WTC11 (cell line): ENCODE measurements at regions not wholly inside any gene's neighbourhood (a gene's known extent, or its start where the extent isn't known, plus 50 kb on each side); places are given as distances from the start of the nearest gene placed in this dataset.

Source experiments
- ATAC-seq: fragments of 200-7000 bp; cut with Tn5 transposase; 2 replicates; pipeline ENCODE4 v1.10.0; 2021; ENCODE audit warnings: mild to moderate bottlenecking, moderate library complexity
- CTCF ChIA-PET: fragments of 300-600 bp; sonication (Branson Sonifier 250); formaldehyde crosslinking; loops from one replicate; lab custom pipeline; 2021; ENCODE audit warnings: antibody characterized with exemption; lab: Charles Lee
- POLR2A ChIA-PET: fragments of 350-600 bp; sonication (Branson Sonifier 250); formaldehyde crosslinking; loops from one replicate; lab custom pipeline; 2021; ENCODE audit warnings: antibody characterized with exemption; lab: Charles Lee
- DNase-seq: peaks from one replicate; pipeline ENCODE4 v3.0.0; 2021; ENCODE audit warnings: low spot score
- H3K27ac Mint-ChIP-seq: 2 replicates; pipeline ENCODE4 v1.8.0; 2021; ENCODE audit warnings: mixed read lengths
- H3K27me3 Mint-ChIP-seq: 2 replicates; pipeline ENCODE4 v1.8.0; 2021; ENCODE audit warnings: low read depth, mild to moderate bottlenecking, moderate library complexity, mixed read lengths
- H3K36me3 Mint-ChIP-seq: 2 replicates; pipeline ENCODE4 v1.8.0; 2021; ENCODE audit warnings: mixed read lengths
- H3K4me1 Mint-ChIP-seq: 2 replicates; pipeline ENCODE4 v1.8.0; 2022; ENCODE audit warnings: mixed read lengths
- H3K4me3 Mint-ChIP-seq: 2 replicates; pipeline ENCODE4 v1.8.0; 2021; ENCODE audit warnings: mild to moderate bottlenecking, moderate library complexity, mixed read lengths
- H3K9me3 Mint-ChIP-seq: 2 replicates; pipeline ENCODE4 v1.8.0; 2021; ENCODE audit warnings: mixed read lengths
- ATF3 ChIP-seq: sonication (generic); formaldehyde crosslinking; conservative IDR thresholded peaks from 2 replicates; pipeline ENCODE4 v1.8.1; 2022; ENCODE audit warnings: mild to moderate bottlenecking, missing genetic modification reagents
- CREM ChIP-seq: sonication (generic); formaldehyde crosslinking; IDR thresholded peaks from 2 replicates; pipeline ENCODE4 v1.8.1; 2022; ENCODE audit warnings: mild to moderate bottlenecking, missing genetic modification reagents, moderate library complexity
- E2F5 ChIP-seq: sonication (generic); formaldehyde crosslinking; IDR thresholded peaks from 2 replicates; pipeline ENCODE4 v1.8.1; 2022; ENCODE audit warnings: mild to moderate bottlenecking, moderate library complexity, missing genetic modification reagents
- HMGA2 ChIP-seq: fragments of 250-450 bp; sonication (Bioruptor Pico); IDR thresholded peaks from 2 replicates; pipeline ENCODE4 v1.4.0; 2021; ENCODE audit warnings: mild to moderate bottlenecking, moderate library complexity
- HMGXB4 ChIP-seq: sonication (generic); formaldehyde crosslinking; IDR thresholded peaks from 2 replicates; pipeline ENCODE4 v1.8.1; 2023; ENCODE audit warnings: mild to moderate bottlenecking, moderate library complexity, missing genetic modification reagents
- IRF2 ChIP-seq: sonication (generic); formaldehyde crosslinking; IDR thresholded peaks from 2 replicates; pipeline ENCODE4 v1.8.0; 2022; ENCODE audit warnings: low read depth, missing genetic modification reagents, borderline replicate concordance
- MAX ChIP-seq: sonication (generic); formaldehyde crosslinking; IDR thresholded peaks from 2 replicates; pipeline ENCODE4 v1.8.0; 2022; ENCODE audit warnings: mild to moderate bottlenecking, missing genetic modification reagents
- MLX ChIP-seq: sonication (generic); formaldehyde crosslinking; IDR thresholded peaks from 2 replicates; pipeline ENCODE4 v1.8.1; 2023; ENCODE audit warnings: mild to moderate bottlenecking, missing genetic modification reagents, moderate library complexity
- NR2C2 ChIP-seq: sonication (generic); formaldehyde crosslinking; IDR thresholded peaks from 2 replicates; pipeline ENCODE4 v1.8.0; 2022; ENCODE audit warnings: mild to moderate bottlenecking, missing genetic modification reagents
- PRRX2 ChIP-seq: fragments of 250-450 bp; sonication (Bioruptor Pico); IDR thresholded peaks from 2 replicates; pipeline ENCODE4 v1.8.0; 2021; ENCODE audit warnings: mild to moderate bottlenecking
- RORB ChIP-seq: fragments of 250-450 bp; sonication (Bioruptor Pico); IDR thresholded peaks from 2 replicates; pipeline ENCODE4 v1.9.0; 2021; ENCODE audit warnings: mild to moderate bottlenecking
- SP1 ChIP-seq: sonication (generic); formaldehyde crosslinking; conservative IDR thresholded peaks from 2 replicates; pipeline ENCODE4 v1.8.1; 2022; ENCODE audit warnings: missing genetic modification reagents
- STAT6 ChIP-seq: sonication (generic); formaldehyde crosslinking; conservative IDR thresholded peaks from 2 replicates; pipeline ENCODE4 v1.8.1; 2023; ENCODE audit warnings: mild to moderate bottlenecking, low read depth, missing genetic modification reagents, moderate library complexity
- ZBTB21 ChIP-seq: sonication (generic); formaldehyde crosslinking; IDR thresholded peaks from 2 replicates; pipeline ENCODE4 v1.8.1; 2023; ENCODE audit warnings: mild to moderate bottlenecking, missing genetic modification reagents, borderline replicate concordance
- ZNF121 ChIP-seq: sonication (generic); formaldehyde crosslinking; IDR thresholded peaks from 2 replicates; pipeline ENCODE4 v1.8.0; 2023; ENCODE audit warnings: missing genetic modification reagents
- ZNF219 ChIP-seq: sonication (generic); formaldehyde crosslinking; IDR thresholded peaks from 2 replicates; pipeline ENCODE4 v1.8.0; 2023; ENCODE audit warnings: missing genetic modification reagents, mild to moderate bottlenecking, borderline replicate concordance
- ZNF423 ChIP-seq: fragments of 250-450 bp; sonication (Bioruptor Pico); IDR thresholded peaks from 2 replicates; pipeline ENCODE4 v2.1.2; 2022; ENCODE audit warnings: mild to moderate bottlenecking, moderate library complexity

GRCh38 chr1:10897321-10897980 lies 101.0 kb upstream of the CASZ1 start:
- POLR2A ChIA-PET = interaction anchor here (0.7 kb wide), 1 partner anchor 889 kb away, joined by 3 read pairs; no protein-coding TSS in a partner anchor
- ATAC-seq (no peak), DNase-seq (no peak)
- H3K9me3 Mint-ChIP-seq = no peaks in the 10 kb centered on the region
- no peak overlapping the region for H3K4me3 Mint-ChIP-seq
- peaks cover 31% of the 10 kb centered on the region for H3K4me1 Mint-ChIP-seq
- H3K27ac Mint-ChIP-seq = no peak overlapping the region; the same call in 1 of the 2 replicates
- CTCF ChIA-PET = interaction anchor here (0.6 to 1.3 kb wide), 6 partner anchors 8 to 1787 kb away, joined by 3 to 6 read pairs (median 4); no protein-coding TSS in a partner anchor
- no peaks in the 10 kb centered on the region for H3K36me3 Mint-ChIP-seq
- TF ChIP-seq NR2C2 (CRISPR knock-in tag) (no peak), HMGXB4 (CRISPR knock-in tag) (no peak), MLX (CRISPR knock-in tag) (no peak), ZBTB21 (no peak), SP1 (CRISPR knock-in tag) (no peak)
- H3K27me3 Mint-ChIP-seq = no peaks in the 10 kb centered on the region; the same call in 1 of the 2 replicates

GRCh38 chr1:10897981-10898728 lies 101.7 kb upstream of the CASZ1 start:
- Mint-ChIP-seq H3K27ac (no peak overlapping the region; the same call in 1 of the 2 replicates), H3K4me3 (no peak overlapping the region), H3K4me1 (peaks cover 34% of the 10 kb centered on the region), H3K27me3 (no peaks in the 10 kb centered on the region; the same call in 1 of the 2 replicates), H3K9me3 (no peaks in the 10 kb centered on the region), H3K36me3 (no peaks in the 10 kb centered on the region)
- TF ChIP-seq IRF2 (CRISPR knock-in tag) (no peak), HMGA2 (CRISPR knock-in tag) (no peak), ZNF121 (no peak), ATF3 (CRISPR knock-in tag) (no peak), CREM (CRISPR knock-in tag) (no peak), STAT6 (CRISPR knock-in tag) (no peak), MAX (CRISPR knock-in tag) (no peak), RORB (CRISPR knock-in tag) (no peak), ZNF423 (no peak), PRRX2 (no peak), ZNF219 (CRISPR knock-in tag) (no peak), E2F5 (no peak)
- ChIA-PET POLR2A (interaction anchor here (0.7 kb wide), 1 partner anchor 889 kb away, joined by 3 read pairs; no protein-coding TSS in a partner anchor), CTCF (interaction anchor here (0.6 to 4.1 kb wide), 6 partner anchors 9 to 1788 kb away, joined by 3 to 33 read pairs (median 4); no protein-coding TSS in a partner anchor)
- ATAC-seq = no peak
- DNase-seq = no peak
